ENCODE measurements at regions not wholly inside any gene's neighbourhood (a gene's known extent, or its start where the extent isn't known, plus 50 kb on each side); places are given as distances from the start of the nearest gene placed in this dataset.
A peak's percentile ranks its signal among the peaks of the same experiment; 100 is the strongest.

GRCh38 chr12:46461459-46461858 is 88.9 kb upstream of the SLC38A2 start:
- no peak overlapping the region for H3K4me3 Mint-ChIP-seq
- no peak overlapping the region for H3K27ac Mint-ChIP-seq
- H3K4me1 Mint-ChIP-seq, result peaks cover 41% of the 10 kb centered on the region
- CTCF ChIA-PET, result interaction anchor here (1.9 kb wide), 1 partner anchor 9 kb away, joined by 7 read pairs; no protein-coding TSS in a partner anchor
- ATAC-seq (no peak), DNase-seq (no peak)
- intact Hi-C loops (cut with DNase I, micrococcal nuclease), result loop anchor here in 1 of 2 experiments (2.0 kb wide), 2 partner anchors 31 to 61 kb away; no protein-coding TSS in a partner anchor
- H3K36me3 Mint-ChIP-seq (ENCODE audit: low read depth), result no peaks in the 10 kb centered on the region
- peaks cover 2% of the 10 kb centered on the region for H3K9me3 Mint-ChIP-seq (ENCODE audit: low read depth)
- POLR2A ChIA-PET, result interaction anchor here (0.8 to 1.2 kb wide), 2 partner anchors 78 to 88 kb away, joined by 3 to 5 read pairs; no protein-coding TSS in a partner anchor
- H3K27me3 Mint-ChIP-seq, result no peaks in the 10 kb centered on the region

- H3K4me1 Mint-ChIP-seq, result peaks cover 48% of the 10 kb centered on the region
- ATAC-seq (peak; percentile 90), DNase-seq (peak; percentile 37)
- peak overlapping the region; percentile 88 for H3K27ac Mint-ChIP-seq
- ChIA-PET CTCF (interaction anchor here (0.8 to 1.9 kb wide), 3 partner anchors 10 to 28 kb away, joined by 3 to 7 read pairs (median 3); no protein-coding TSS in a partner anchor), POLR2A (interaction anchor here (0.8 to 1.2 kb wide), 2 partner anchors 77 to 88 kb away, joined by 3 to 5 read pairs; no protein-coding TSS in a partner anchor)
- H3K36me3 Mint-ChIP-seq (ENCODE audit: low read depth), result no peaks in the 10 kb centered on the region
- peaks cover 2% of the 10 kb centered on the region for H3K9me3 Mint-ChIP-seq (ENCODE audit: low read depth)
- intact Hi-C loops (cut with DNase I, micrococcal nuclease), result loop anchor here in 1 of 2 experiments (2.0 kb wide), 2 partner anchors 30 to 62 kb away; no protein-coding TSS in a partner anchor
- no peak overlapping the region for H3K4me3 Mint-ChIP-seq
- no peaks in the 10 kb centered on the region for H3K27me3 Mint-ChIP-seq
Observed at GRCh38 chr12:46460682-46461210, 88.2 kb upstream of the SLC38A2 start.

- Mint-ChIP-seq H3K4me3 (peak overlapping the region; percentile 46), H3K4me1 (peaks cover 56% of the 10 kb centered on the region), H3K27me3 (no peaks in the 10 kb centered on the region), H3K9me3 (ENCODE audit: low read depth) (peaks cover 2% of the 10 kb centered on the region), H3K36me3 (ENCODE audit: low read depth) (no peaks in the 10 kb centered on the region), H3K27ac (peak overlapping the region; percentile 88)
- ChIA-PET POLR2A (interaction anchor here (1.0 to 1.2 kb wide), 2 partner anchors 89 to 92 kb away, joined by 3 to 5 read pairs; no protein-coding TSS in a partner anchor), CTCF (interaction anchor here (0.6 to 1.9 kb wide), 6 partner anchors 11 to 737 kb away, joined by 3 to 7 read pairs (median 3); no protein-coding TSS in a partner anchor)
- ATAC-seq (no peak), DNase-seq (peak; percentile 17)
- intact Hi-C loops (cut with DNase I, micrococcal nuclease), result loop anchor here (1.0 to 5.0 kb wide), 10 partner anchors 29 to 243 kb away; partner anchors contain the start of genes SLC38A2 (in 2 of the 2) and SLC38A1 (in 1 of the 2)
Observed at GRCh38 chr12:46459861-46460545, 87.4 kb upstream of the SLC38A2 start.

GRCh38 chr12:46459111-46459510 is 86.5 kb upstream of the SLC38A2 start:
- Mint-ChIP-seq H3K4me3 (peak overlapping the region; percentile 2), H3K27ac (peak overlapping the region; percentile 93), H3K27me3 (no peaks in the 10 kb centered on the region), H3K36me3 (ENCODE audit: low read depth) (no peaks in the 10 kb centered on the region), H3K4me1 (peaks cover 61% of the 10 kb centered on the region), H3K9me3 (ENCODE audit: low read depth) (no peaks in the 10 kb centered on the region)
- CTCF ChIA-PET, result no interaction called here
- ATAC-seq (peak; percentile 63), DNase-seq (peak; percentile 48)
- intact Hi-C loops (cut with DNase I, micrococcal nuclease), result loop anchor here (1.0 to 5.0 kb wide), 9 partner anchors 28 to 242 kb away; partner anchors contain the start of genes SLC38A2 (in 2 of the 2) and SLC38A1 (in 1 of the 2)
- POLR2A ChIA-PET, result interaction anchor here (0.7 kb wide), 2 partner anchors 90 to 110 kb away, joined by 3 read pairs; no protein-coding TSS in a partner anchor

- Mint-ChIP-seq H3K9me3 (ENCODE audit: low read depth) (no peaks in the 10 kb centered on the region), H3K36me3 (ENCODE audit: low read depth) (no peaks in the 10 kb centered on the region), H3K27me3 (no peaks in the 10 kb centered on the region), H3K27ac (peak overlapping the region; percentile 93), H3K4me3 (peak overlapping the region; percentile 2), H3K4me1 (peaks cover 61% of the 10 kb centered on the region)
- ChIA-PET CTCF (no interaction called here), POLR2A (interaction anchor here (0.7 kb wide), 2 partner anchors 91 to 110 kb away, joined by 3 read pairs; no protein-coding TSS in a partner anchor)
- DNase-seq (no peak), ATAC-seq (peak; percentile 32)
- intact Hi-C loops (cut with DNase I, micrococcal nuclease), result loop anchor here (1.0 to 5.0 kb wide), 9 partner anchors 28 to 241 kb away; partner anchors contain the start of genes SLC38A2 (in 2 of the 2) and SLC38A1 (in 1 of the 2)
Observed at GRCh38 chr12:46458500-46459102, 86.0 kb upstream of the SLC38A2 start.

GRCh38 chr12:46457958-46458357 is 85.4 kb upstream of the SLC38A2 start:
- DNase-seq (no peak), ATAC-seq (no peak)
- H3K4me3 Mint-ChIP-seq, result no peak overlapping the region
- no peaks in the 10 kb centered on the region for H3K36me3 Mint-ChIP-seq (ENCODE audit: low read depth)
- no peaks in the 10 kb centered on the region for H3K9me3 Mint-ChIP-seq (ENCODE audit: low read depth)
- POLR2A ChIA-PET, result no interaction called here
- intact Hi-C loops (cut with DNase I, micrococcal nuclease), result loop anchor here (2.0 to 5.0 kb wide), 7 partner anchors 27 to 241 kb away; partner anchors contain the start of genes SLC38A1 (in 1 of the 2) and SLC38A2 (in 1 of the 2)
- no peak overlapping the region for H3K27ac Mint-ChIP-seq
- CTCF ChIA-PET, result no interaction called here
- no peaks in the 10 kb centered on the region for H3K27me3 Mint-ChIP-seq
- H3K4me1 Mint-ChIP-seq, result peaks cover 61% of the 10 kb centered on the region

GRCh38 chr12:46456356-46457334 is 84.1 kb upstream of the SLC38A2 start:
- H3K9me3 Mint-ChIP-seq (ENCODE audit: low read depth), result no peaks in the 10 kb centered on the region
- DNase-seq, result no peak
- intact Hi-C loops (cut with DNase I, micrococcal nuclease), result loop anchor here (5.0 kb wide), 4 partner anchors 84 to 239 kb away; partner anchors contain the start of genes SLC38A1 (in 1 of the 2) and SLC38A2 (in 1 of the 2)
- peaks cover 66% of the 10 kb centered on the region for H3K4me1 Mint-ChIP-seq
- ChIA-PET POLR2A (no interaction called here), CTCF (interaction anchor here (0.8 to 1.1 kb wide), 5 partner anchors 9 to 67 kb away, joined by 3 read pairs; no protein-coding TSS in a partner anchor)
- no peak overlapping the region for H3K4me3 Mint-ChIP-seq
- ATAC-seq, result no peak
- no peaks in the 10 kb centered on the region for H3K27me3 Mint-ChIP-seq
- peak overlapping the region; percentile 22 for H3K27ac Mint-ChIP-seq
- no peaks in the 10 kb centered on the region for H3K36me3 Mint-ChIP-seq (ENCODE audit: low read depth)

GRCh38 chr12:46455648-46456352 is 83.2 kb upstream of the SLC38A2 start:
- Mint-ChIP-seq H3K27me3 (no peaks in the 10 kb centered on the region), H3K4me3 (no peak overlapping the region), H3K9me3 (ENCODE audit: low read depth) (no peaks in the 10 kb centered on the region), H3K36me3 (ENCODE audit: low read depth) (no peaks in the 10 kb centered on the region), H3K27ac (peak overlapping the region; percentile 55), H3K4me1 (peaks cover 65% of the 10 kb centered on the region)
- CTCF ChIA-PET, result interaction anchor here (0.6 to 1.1 kb wide), 12 partner anchors 10 to 252 kb away, joined by 3 to 4 read pairs (median 3); no protein-coding TSS in a partner anchor
- intact Hi-C loops (cut with DNase I, micrococcal nuclease), result loop anchor here (5.0 kb wide), 4 partner anchors 83 to 238 kb away; partner anchors contain the start of genes SLC38A1 (in 1 of the 2) and SLC38A2 (in 1 of the 2)
- peak; percentile 14 for DNase-seq
- POLR2A ChIA-PET, result no interaction called here
- ATAC-seq, result peak; percentile 36

GRCh38 chr12:46454981-46455380 is 82.4 kb upstream of the SLC38A2 start:
- peak overlapping the region; percentile 55 for H3K27ac Mint-ChIP-seq
- no peaks in the 10 kb centered on the region for H3K9me3 Mint-ChIP-seq (ENCODE audit: low read depth)
- H3K4me3 Mint-ChIP-seq, result no peak overlapping the region
- DNase-seq (no peak), ATAC-seq (no peak)
- ChIA-PET POLR2A (no interaction called here), CTCF (interaction anchor here (0.7 to 1.1 kb wide), 6 partner anchors 10 to 207 kb away, joined by 3 to 4 read pairs (median 3); no protein-coding TSS in a partner anchor)
- no peaks in the 10 kb centered on the region for H3K36me3 Mint-ChIP-seq (ENCODE audit: low read depth)
- H3K4me1 Mint-ChIP-seq, result peaks cover 65% of the 10 kb centered on the region
- H3K27me3 Mint-ChIP-seq, result no peaks in the 10 kb centered on the region
- intact Hi-C loops (cut with DNase I, micrococcal nuclease), result loop anchor here (5.0 kb wide), 4 partner anchors 83 to 238 kb away; partner anchors contain the start of genes SLC38A1 (in 1 of the 2) and SLC38A2 (in 1 of the 2)

Data from activated CD4-positive, alpha-beta T cell treated with anti-CD3 and anti-CD28 coated beads for 36 hours (primary cell).